Mammary epithelial cell (primary cell): ENCODE measurements at regions not wholly inside any gene's neighbourhood (a gene's known extent, or its start where the extent isn't known, plus 50 kb on each side); places are given as distances from the start of the nearest gene placed in this dataset.

ENCODE experiments used
- CTCF ChIP-seq, 2 donors: IDR thresholded peaks in 1 of 2; conservative IDR thresholded peaks in 1 of 2; 2 replicates each; pipeline ENCODE4 v1.5.1; 2011 to 2012; ENCODE audit warnings: inconsistent platforms in 2 of 2, low read length in 2 of 2, mild to moderate bottlenecking in 2 of 2, control low read depth in 1 of 2, low read depth in 1 of 2; ENCODE audit not compliant: insufficient read depth in 1 of 2; ENCODE audit errors: extremely low read depth in 1 of 2
- EZH2 ChIP-seq: IDR thresholded peaks from 2 replicates; pipeline ENCODE4 v1.6.1; 2012; ENCODE audit warnings: low read length, inconsistent platforms, borderline replicate concordance

- TF ChIP-seq CTCF (conservative IDR thresholded peaks at IDR 0.05 in 1 of 2, IDR thresholded peaks at IDR 0.05 in 1 of 2; ENCODE audit: extremely low read depth in 1 of 2, insufficient read depth in 1 of 2, low read depth in 1 of 2, low read length in 2 of 2) (no peak), EZH2 (no peak)
These were observed 489.3 kb upstream of the DIPK2B start for GRCh38 chrX:45689971-45690370.
